ENCODE measurements at regions not wholly inside any gene's neighbourhood (a gene's known extent, or its start where the extent isn't known, plus 50 kb on each side); places are given as distances from the start of the nearest gene placed in this dataset.

- no peaks in the 10 kb centered on the region for H3K9me3 ChIP-seq (ENCODE audit: control insufficient read depth in 1 of 2, insufficient read depth in 1 of 2, low read length in 2 of 2)
- no peak for ATAC-seq (ENCODE audit: poor library complexity)
- H3K27ac ChIP-seq (ENCODE audit: low read depth in 1 of 2, low read length in 2 of 2) = no peak overlapping the region
- peaks cover 4% of the 10 kb centered on the region for H3K4me1 Mint-ChIP-seq (ENCODE audit: low read depth)
- ChIA-PET POLR2A (no interaction called here), CTCF (no interaction called here)
- no peaks in the 10 kb centered on the region for H3K36me3 ChIP-seq (ENCODE audit: insufficient read depth, low read length)
- H3K4me3 ChIP-seq (ENCODE audit: low read length) = no peak overlapping the region
- no peak overlapping the region for H3K4me3 Mint-ChIP-seq
- no peak for DNase-seq
- no peak for TF ChIP-seq CTCF (IDR thresholded peaks at IDR 0.05)
- H3K27me3 ChIP-seq (ENCODE audit: control insufficient read depth in 1 of 2, insufficient read depth in 2 of 2, low read length in 2 of 2) = no peaks in the 10 kb centered on the region
- intact Hi-C loops (cut with DNase I, micrococcal nuclease) = no loop called here
- H3K27me3 Mint-ChIP-seq = no peaks in the 10 kb centered on the region
- no peaks in the 10 kb centered on the region for H3K9me3 Mint-ChIP-seq
- no peak overlapping the region for H3K27ac Mint-ChIP-seq
- H3K4me1 ChIP-seq (ENCODE audit: insufficient read depth, low read length) = no peaks in the 10 kb centered on the region
- no peaks in the 10 kb centered on the region for H3K36me3 Mint-ChIP-seq (ENCODE audit: low read depth)
Observed at GRCh38 chr1:86218859-86219258, 62.3 kb upstream of the COL24A1 start.

GRCh38 chr1:86214605-86215004 is 58.0 kb upstream of the COL24A1 start:
- Mint-ChIP-seq H3K27ac (no peak overlapping the region), H3K4me3 (no peak overlapping the region), H3K9me3 (no peaks in the 10 kb centered on the region), H3K36me3 (ENCODE audit: low read depth) (no peaks in the 10 kb centered on the region), H3K27me3 (no peaks in the 10 kb centered on the region), H3K4me1 (ENCODE audit: low read depth) (peaks cover 4% of the 10 kb centered on the region)
- Histone ChIP-seq H3K27ac (ENCODE audit: low read depth in 1 of 2, low read length in 2 of 2) (no peak overlapping the region), H3K27me3 (ENCODE audit: control insufficient read depth in 1 of 2, insufficient read depth in 2 of 2, low read length in 2 of 2) (no peaks in the 10 kb centered on the region), H3K9me3 (ENCODE audit: control insufficient read depth in 1 of 2, insufficient read depth in 1 of 2, low read length in 2 of 2) (no peaks in the 10 kb centered on the region), H3K4me3 (ENCODE audit: low read length) (no peak overlapping the region), H3K4me1 (ENCODE audit: insufficient read depth, low read length) (no peaks in the 10 kb centered on the region), H3K36me3 (ENCODE audit: insufficient read depth, low read length) (no peaks in the 10 kb centered on the region)
- ATAC-seq (ENCODE audit: poor library complexity) = no peak
- ChIA-PET POLR2A (no interaction called here), CTCF (interaction anchor here (1.1 kb wide), 1 partner anchor 13 kb away, joined by 4 read pairs; no protein-coding TSS in a partner anchor)
- no peak for DNase-seq
- no peak for TF ChIP-seq CTCF (IDR thresholded peaks at IDR 0.05)
- intact Hi-C loops (cut with DNase I, micrococcal nuclease) = no loop called here

GRCh38 chr1:86209346-86209745 is 52.8 kb upstream of the COL24A1 start:
- H3K9me3 Mint-ChIP-seq = no peaks in the 10 kb centered on the region
- no peaks in the 10 kb centered on the region for H3K27me3 Mint-ChIP-seq
- H3K36me3 Mint-ChIP-seq (ENCODE audit: low read depth) = no peaks in the 10 kb centered on the region
- no peak overlapping the region for H3K4me3 Mint-ChIP-seq
- no peaks in the 10 kb centered on the region for H3K36me3 ChIP-seq (ENCODE audit: insufficient read depth, low read length)
- intact Hi-C loops (cut with DNase I, micrococcal nuclease) = no loop called here
- H3K4me1 ChIP-seq (ENCODE audit: insufficient read depth, low read length) = no peaks in the 10 kb centered on the region
- H3K27ac Mint-ChIP-seq = no peak overlapping the region
- no peak overlapping the region for H3K4me3 ChIP-seq (ENCODE audit: low read length)
- H3K27me3 ChIP-seq (ENCODE audit: control insufficient read depth in 1 of 2, insufficient read depth in 2 of 2, low read length in 2 of 2) = no peaks in the 10 kb centered on the region
- ChIA-PET CTCF (no interaction called here), POLR2A (no interaction called here)
- no peaks in the 10 kb centered on the region for H3K4me1 Mint-ChIP-seq (ENCODE audit: low read depth)
- no peak for TF ChIP-seq CTCF (IDR thresholded peaks at IDR 0.05)
- H3K9me3 ChIP-seq (ENCODE audit: control insufficient read depth in 1 of 2, insufficient read depth in 1 of 2, low read length in 2 of 2) = no peaks in the 10 kb centered on the region
- ATAC-seq (ENCODE audit: poor library complexity) = no peak
- no peak for DNase-seq
- no peak overlapping the region for H3K27ac ChIP-seq (ENCODE audit: low read depth in 1 of 2, low read length in 2 of 2)
